K562 (cell line): ENCODE measurements at regions not wholly inside any gene's neighbourhood (a gene's known extent, or its start where the extent isn't known, plus 50 kb on each side); places are given as distances from the start of the nearest gene placed in this dataset.

Source experiments
- CEBPG ChIP-seq, 3 experiments: fragments of 200-800 bp in 1 of 3; sonication (Bioruptor generic) in 1 of 3; sonication (generic) in 1 of 3; formaldehyde crosslinking in 1 of 3; IDR thresholded peaks in 2 of 3; conservative IDR thresholded peaks in 1 of 3; 2 replicates each; pipeline versions ENCODE4 v1.6.1 to v1.8.0; 2016 to 2022; ENCODE audit warnings: missing compliant biosample characterization in 2 of 3, missing genetic modification characterization in 2 of 3, mild to moderate bottlenecking in 1 of 3, missing genetic modification reagents in 1 of 3
- ELF2 ChIP-seq: fragments of 250-450 bp; sonication (Bioruptor Pico); IDR thresholded peaks from 2 replicates; pipeline ENCODE4 v1.5.0; 2021; ENCODE audit warnings: mild to moderate bottlenecking
- HNRNPLL ChIP-seq: fragments of 200-400 bp; formaldehyde crosslinking; IDR thresholded peaks from 2 replicates; pipeline ENCODE4 v1.6.1; 2017; ENCODE audit warnings: low read length, low read depth, mild to moderate bottlenecking; ENCODE audit not compliant: poor library complexity, severe bottlenecking
- IFI16 ChIP-seq: fragments of 250-450 bp; sonication (Bioruptor Pico); IDR thresholded peaks from 2 replicates; pipeline ENCODE4 v2.1.2; 2022; ENCODE audit warnings: mild to moderate bottlenecking, inconsistent platforms
- MECOM ChIP-seq: fragments of 250-450 bp; sonication (Bioruptor Pico); IDR thresholded peaks from 2 replicates; pipeline ENCODE4 v1.8.0; 2022; ENCODE audit warnings: inconsistent platforms
- NCOA2 ChIP-seq, 2 experiments: fragments of 450-650 bp; IDR thresholded peaks; 2 replicates each; pipeline ENCODE4 v1.6.1; 2018; ENCODE audit warnings: mild to moderate bottlenecking in 2 of 2, moderate library complexity in 1 of 2; ENCODE audit not compliant: partially characterized antibody in 2 of 2
- SMARCB1 ChIP-seq: IDR thresholded peaks from 2 replicates; pipeline ENCODE4 v1.6.1; 2011; ENCODE audit warnings: improper control_type of control experiment, low read depth; ENCODE audit not compliant: insufficient read length
- TAF7 ChIP-seq: fragments of 450-650 bp; IDR thresholded peaks from 2 replicates; pipeline ENCODE4 v1.6.1; 2016; ENCODE audit warnings: missing genetic modification characterization, missing compliant biosample characterization
- TOE1 ChIP-seq, 2 experiments: fragments of 450-650 bp in 1 of 2; sonication (generic) in 1 of 2; formaldehyde crosslinking in 1 of 2; IDR thresholded peaks; 2 replicates each; pipeline versions ENCODE4 v1.7.1 to v1.8.0; 2016 to 2022; ENCODE audit warnings: borderline replicate concordance in 2 of 2, mild to moderate bottlenecking in 2 of 2, antibody characterized with exemption in 1 of 2, inconsistent platforms in 1 of 2, low read depth in 1 of 2, missing genetic modification reagents in 1 of 2, moderate library complexity in 1 of 2
- ZNF140 ChIP-seq: fragments of 250-450 bp; sonication (Bioruptor Pico); IDR thresholded peaks from 2 replicates; pipeline ENCODE4 v1.8.0; 2021; ENCODE audit warnings: moderate library complexity, mild to moderate bottlenecking, inconsistent platforms
- ZNF23 ChIP-seq: fragments of 250-450 bp; sonication (Bioruptor Pico); IDR thresholded peaks from 2 replicates; pipeline ENCODE4 v1.4.0; 2020; ENCODE audit warnings: mild to moderate bottlenecking
- TF ChIP-seq, protein P1 (sequence below): fragments of 450-650 bp; formaldehyde crosslinking; conservative IDR thresholded peaks from 2 replicates; pipeline ENCODE4 v1.4.0; 2022; ENCODE audit warnings: mild to moderate bottlenecking, missing genetic modification characterization
- TF ChIP-seq, protein P2 (sequence below): fragments of 250-450 bp; sonication (Bioruptor Pico); IDR thresholded peaks from 2 replicates; pipeline ENCODE4 v1.5.0; 2020; ENCODE audit warnings: mild to moderate bottlenecking, borderline replicate concordance

GRCh38 chr13:111033172-111034130 lies 81.7 kb upstream of the ARHGEF7 start (continued):
- TF ChIP-seq CEBPG (CRISPR knock-in tag; IDR thresholded peaks at IDR 0.05) = no peak
- TF ChIP-seq CEBPG (tag; conservative IDR thresholded peaks at IDR 0.05 in 1 of 2, IDR thresholded peaks at IDR 0.05 in 1 of 2) = 0 out of 4 replicates have a peak, but pooled peaks have one; percentile 11 to 31
- no peak for TF ChIP-seq SMARCB1
- TF ChIP-seq ZNF23 (CRISPR knock-in tag) = no peak
- no peak for TF ChIP-seq TOE1 (IDR thresholded peaks at IDR 0.05; ENCODE audit: borderline replicate concordance)
- no peak for TF ChIP-seq TOE1 (CRISPR knock-in tag; IDR thresholded peaks at IDR 0.05; ENCODE audit: borderline replicate concordance, low read depth)
- TF ChIP-seq HNRNPLL = no peak
- TF ChIP-seq TAF7 (tag) = no peak
- TF ChIP-seq MECOM (CRISPR knock-in tag) = no peak
- TF ChIP-seq IFI16 = no peak
- no peak for TF ChIP-seq ZNF140 (CRISPR knock-in tag)
- TF ChIP-seq NCOA2 (IDR thresholded peaks at IDR 0.05; ENCODE audit: partially characterized antibody in 2 of 2) = no peak
- TF ChIP-seq, protein P1, sequence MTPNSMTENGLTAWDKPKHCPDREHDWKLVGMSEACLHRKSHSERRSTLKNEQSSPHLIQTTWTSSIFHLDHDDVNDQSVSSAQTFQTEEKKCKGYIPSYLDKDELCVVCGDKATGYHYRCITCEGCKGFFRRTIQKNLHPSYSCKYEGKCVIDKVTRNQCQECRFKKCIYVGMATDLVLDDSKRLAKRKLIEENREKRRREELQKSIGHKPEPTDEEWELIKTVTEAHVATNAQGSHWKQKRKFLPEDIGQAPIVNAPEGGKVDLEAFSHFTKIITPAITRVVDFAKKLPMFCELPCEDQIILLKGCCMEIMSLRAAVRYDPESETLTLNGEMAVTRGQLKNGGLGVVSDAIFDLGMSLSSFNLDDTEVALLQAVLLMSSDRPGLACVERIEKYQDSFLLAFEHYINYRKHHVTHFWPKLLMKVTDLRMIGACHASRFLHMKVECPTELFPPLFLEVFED (CRISPR knock-in tag) = 0 out of 2 replicates have a peak, but pooled peaks have one; percentile 34
- TF ChIP-seq, protein P2, sequence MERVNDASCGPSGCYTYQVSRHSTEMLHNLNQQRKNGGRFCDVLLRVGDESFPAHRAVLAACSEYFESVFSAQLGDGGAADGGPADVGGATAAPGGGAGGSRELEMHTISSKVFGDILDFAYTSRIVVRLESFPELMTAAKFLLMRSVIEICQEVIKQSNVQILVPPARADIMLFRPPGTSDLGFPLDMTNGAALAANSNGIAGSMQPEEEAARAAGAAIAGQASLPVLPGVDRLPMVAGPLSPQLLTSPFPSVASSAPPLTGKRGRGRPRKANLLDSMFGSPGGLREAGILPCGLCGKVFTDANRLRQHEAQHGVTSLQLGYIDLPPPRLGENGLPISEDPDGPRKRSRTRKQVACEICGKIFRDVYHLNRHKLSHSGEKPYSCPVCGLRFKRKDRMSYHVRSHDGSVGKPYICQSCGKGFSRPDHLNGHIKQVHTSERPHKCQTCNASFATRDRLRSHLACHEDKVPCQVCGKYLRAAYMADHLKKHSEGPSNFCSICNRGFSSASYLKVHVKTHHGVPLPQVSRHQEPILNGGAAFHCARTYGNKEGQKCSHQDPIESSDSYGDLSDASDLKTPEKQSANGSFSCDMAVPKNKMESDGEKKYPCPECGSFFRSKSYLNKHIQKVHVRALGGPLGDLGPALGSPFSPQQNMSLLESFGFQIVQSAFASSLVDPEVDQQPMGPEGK = no peak
- no peak for TF ChIP-seq ELF2 (CRISPR knock-in tag)
